Activated CD4-positive, CD25-positive, alpha-beta regulatory T cell treated with anti-CD3 and anti-CD28 coated beads, Interleukin-2, amount 50 U/mL, for 24 hours (primary cell): ENCODE measurements at regions not wholly inside any gene's neighbourhood (a gene's known extent, or its start where the extent isn't known, plus 50 kb on each side); places are given as distances from the start of the nearest gene placed in this dataset.
"Not testable (repeated sequence)": the region's sequence is repeated elsewhere in the genome, so short reads cannot be mapped to it uniquely, and the experiment has no call there.

Experiments used
- ATAC-seq, 2 donors: fragments of 150-1000 bp; cut with Tn5 transposase; one replicate each; pipeline ENCODE4 v1.10.0; 2021; ENCODE audit warnings: mild to moderate bottlenecking in 1 of 2, moderate library complexity in 1 of 2

DNA sequence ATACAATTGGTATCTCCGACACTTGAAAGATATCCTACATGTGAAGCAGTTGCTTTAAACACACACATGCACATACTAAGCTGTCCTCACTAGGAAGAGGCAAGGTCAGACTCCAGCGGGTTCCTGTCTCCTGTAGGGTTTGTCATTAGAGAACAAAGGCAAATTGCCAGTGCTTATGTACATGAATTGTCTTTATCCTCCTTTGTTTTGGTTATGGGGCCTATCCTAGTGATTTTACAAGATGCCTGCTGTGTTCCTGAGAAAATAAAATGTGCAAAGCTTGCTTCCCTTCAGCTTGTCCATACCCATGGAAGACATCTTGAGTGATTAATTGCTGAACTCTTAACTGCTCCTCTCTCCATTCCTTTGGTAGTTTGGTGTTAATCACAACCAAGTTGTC lies 86.7 kb upstream of the SLC39A10 start:
- ATAC-seq, result no peak

DNA sequence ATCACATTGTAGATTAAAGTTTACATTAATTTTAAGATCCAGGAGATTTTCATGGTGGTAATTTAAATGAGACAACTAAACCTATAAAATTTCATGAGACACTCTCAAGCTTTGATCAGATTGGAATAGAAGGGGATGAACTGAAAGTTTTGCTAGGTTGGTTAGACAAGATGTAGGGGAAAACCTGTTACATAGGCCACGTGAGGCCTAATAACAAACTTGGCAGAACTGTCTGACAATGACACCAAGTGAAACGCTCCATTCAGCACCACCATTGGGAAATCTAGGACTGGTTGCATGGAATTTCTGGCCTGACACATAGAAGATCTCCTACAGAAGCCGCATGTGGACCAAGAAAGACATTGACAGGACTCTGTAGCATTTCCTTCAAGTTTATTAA lies 87.8 kb upstream of the SLC39A10 start:
- ATAC-seq, result no peak

DNA sequence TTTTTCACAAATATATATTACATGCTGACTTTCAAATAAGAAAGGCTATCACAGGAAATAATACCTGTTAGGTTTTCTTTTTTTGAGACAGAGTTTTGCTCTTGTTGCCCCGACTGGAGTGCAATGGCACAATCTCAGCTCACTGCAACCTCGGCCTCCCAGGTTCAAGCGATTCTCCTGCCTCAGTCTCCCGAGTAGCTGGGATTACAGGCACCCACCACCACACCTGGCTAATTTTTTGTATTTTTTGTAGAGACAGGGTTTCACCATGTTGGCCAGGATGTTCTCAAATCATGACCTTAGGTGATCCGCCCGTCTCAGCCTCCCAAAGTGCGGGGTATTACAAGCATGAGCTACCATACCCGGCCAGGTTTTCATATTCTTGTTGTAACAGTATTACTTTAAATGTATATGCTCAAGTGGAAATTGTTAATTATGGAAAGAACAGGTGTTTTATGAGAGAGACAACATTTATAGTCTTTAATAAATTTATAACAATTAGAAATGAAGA lies 92.3 kb upstream of the SLC39A10 start:
- ATAC-seq, result not testable (repeated sequence)

DNA sequence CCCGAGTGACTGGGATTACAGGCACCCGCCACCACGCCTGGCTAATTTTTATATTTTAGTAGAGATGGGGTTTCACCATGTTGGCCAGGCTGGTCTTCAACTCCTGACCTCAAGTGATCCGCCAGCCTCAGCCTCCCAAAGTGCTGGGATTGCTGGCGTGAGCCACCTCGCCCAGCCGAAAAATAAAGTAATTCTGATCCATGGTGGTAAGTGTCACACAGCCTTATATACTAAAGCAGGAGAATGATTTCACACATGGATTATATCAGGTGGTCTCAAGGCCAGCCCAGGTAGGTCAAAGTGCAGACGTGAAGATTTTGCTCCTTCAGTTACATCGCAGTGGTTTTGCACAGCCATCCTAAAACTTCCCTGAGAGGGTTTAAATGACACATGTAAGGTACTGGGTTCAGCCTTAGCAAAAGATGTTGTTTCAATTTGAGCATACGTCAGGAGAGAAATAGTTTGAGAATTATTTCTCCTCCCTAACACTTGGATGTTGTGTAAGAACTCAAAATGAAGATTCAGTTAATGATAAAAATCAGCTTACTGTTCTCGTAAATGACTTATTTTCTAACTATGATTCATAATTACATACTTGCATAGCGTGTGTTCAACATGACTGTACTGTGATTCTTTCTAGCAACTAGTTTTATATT lies 93.0 kb upstream of the SLC39A10 start:
- peak; percentile 69 to 72 for ATAC-seq

DNA sequence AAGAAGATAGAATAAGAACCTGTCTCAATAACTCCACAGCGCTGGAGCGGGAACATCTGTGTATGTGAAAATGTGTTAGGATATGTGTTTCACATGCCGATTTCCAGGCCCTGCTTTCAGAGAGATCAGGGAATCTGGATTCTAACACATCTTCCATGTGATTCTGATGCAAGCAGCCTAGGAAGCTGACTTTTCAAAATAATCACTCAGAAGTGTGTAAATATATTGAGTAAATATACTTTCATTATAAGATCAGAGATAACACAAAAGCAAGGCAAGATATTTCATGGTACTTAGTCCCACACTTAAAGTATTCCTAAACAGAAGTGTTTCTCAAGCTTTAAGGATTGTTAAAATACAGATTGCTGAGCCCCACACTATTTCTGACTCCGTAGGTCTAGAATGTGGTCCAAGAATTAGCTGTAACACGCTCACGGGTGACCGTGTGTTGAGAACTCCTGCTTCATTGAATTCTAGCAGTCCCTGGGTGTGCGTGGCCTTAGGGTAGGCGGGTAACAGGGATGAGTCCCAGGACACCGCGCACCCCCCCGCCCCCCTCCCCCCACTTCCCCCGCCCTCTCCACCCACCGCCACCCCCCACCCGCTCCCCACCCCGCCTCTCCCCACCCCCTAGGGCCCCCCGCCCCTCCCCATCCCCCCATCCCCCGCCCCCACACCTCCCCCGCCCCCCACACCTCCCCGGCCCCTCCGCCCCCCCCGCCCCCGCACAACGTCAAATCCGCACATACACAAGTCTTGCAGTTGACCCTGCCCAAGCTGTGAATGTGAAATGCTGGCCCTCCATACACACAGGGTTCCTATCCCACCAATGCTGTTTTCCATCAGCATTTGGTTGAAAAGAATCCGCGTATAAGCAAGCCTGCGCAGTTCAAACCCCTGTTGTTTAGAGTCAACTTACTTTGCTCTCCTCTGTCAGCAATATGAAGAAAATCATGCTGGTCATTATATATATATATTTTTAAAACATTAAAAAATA lies 94.2 kb upstream of the SLC39A10 start:
- ATAC-seq, result no peak

DNA sequence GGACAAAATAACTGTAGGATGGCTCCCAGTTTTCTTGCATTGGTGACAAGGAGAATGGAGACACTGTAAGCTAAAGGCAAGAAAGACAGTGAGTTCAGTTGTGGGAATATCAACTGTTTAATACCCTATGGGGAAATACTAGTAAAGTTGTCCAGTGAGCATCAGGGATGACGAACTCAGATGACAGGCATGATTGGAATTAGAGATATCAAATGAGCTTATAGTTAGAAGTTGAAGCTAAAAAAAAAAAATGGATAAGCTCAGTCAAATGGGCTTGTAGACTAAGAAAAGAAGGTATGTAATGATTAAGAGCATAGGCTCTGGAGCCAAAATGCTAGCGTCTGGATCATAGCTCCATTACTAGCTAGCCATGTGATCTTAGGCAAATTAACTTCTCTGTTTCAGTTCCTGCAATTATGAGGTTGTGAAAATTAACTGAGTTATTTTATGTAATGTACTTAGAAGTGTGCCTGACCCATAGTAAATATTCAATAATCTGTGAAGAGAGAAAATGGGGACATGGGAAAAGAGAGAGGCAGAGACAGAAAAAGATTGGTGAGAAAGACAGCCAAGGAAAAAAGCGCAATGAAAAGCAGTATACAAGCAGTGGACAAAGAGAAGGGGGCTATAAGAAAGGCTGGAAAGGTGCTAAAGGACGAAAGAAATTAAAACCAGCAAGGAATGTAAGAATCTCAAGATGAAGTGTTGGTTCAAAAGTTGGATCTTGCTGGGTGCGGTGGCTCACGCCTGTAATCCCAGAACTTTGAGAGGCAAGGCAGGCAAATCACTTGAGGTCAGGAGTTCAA lies 95.7 kb upstream of the SLC39A10 start:
- no peak for ATAC-seq

DNA sequence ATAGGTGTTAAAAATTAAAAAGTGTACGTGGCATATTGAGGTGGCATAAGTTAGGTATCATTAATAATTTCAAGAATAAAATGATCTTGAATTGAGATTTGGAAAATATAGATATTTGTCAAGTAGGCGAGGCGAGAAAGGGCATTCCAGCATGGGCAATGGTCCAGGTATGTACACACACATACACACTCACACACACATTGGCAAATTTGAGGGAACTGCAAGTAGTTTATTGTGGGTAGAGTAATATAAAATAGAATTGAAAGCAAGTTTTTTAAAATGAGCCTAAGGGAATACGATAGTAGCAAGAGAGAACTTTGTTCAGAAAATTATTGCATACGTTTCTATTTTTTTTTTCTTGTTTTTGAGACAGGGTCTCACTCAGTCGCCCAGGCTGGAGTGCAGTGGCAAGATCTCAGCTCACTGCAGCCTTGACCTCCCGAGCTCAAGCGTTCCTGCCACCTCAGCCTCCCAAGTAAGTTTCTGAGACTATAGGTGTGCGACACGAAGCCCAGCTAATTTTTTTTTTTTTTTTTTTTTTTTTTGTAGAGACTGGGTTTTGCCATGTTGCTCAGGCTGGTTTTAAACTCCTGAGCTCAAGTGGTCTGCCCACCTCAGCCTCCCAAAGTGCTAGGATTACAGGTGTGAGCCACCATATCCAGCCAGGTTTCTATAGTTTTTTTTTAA lies 96.7 kb upstream of the SLC39A10 start:
- ATAC-seq, result no peak

DNA sequence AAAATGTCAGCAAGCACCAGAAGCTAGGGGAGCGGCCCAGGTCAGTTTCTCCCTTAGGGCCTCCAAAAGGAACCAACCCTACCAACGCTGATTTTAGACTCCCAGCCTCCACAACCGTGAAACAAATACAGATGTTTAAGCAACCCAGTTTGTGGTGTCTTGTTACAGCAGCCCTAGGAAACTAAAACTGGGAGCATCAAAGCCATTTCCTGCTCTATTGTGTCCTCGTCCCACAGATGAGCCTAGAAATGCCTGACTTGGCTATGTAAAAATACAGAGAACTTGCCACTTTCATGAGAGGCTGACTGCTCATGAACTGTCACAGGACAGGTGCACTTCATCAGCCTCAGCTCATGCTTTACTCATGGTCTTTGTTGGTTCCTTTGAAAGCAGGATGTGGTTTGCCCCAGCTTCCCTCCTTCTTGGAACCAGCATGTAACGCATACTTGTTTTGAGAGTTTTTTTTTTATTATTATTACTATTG lies 97.6 kb upstream of the SLC39A10 start:
- ATAC-seq, result peak; percentile 80 to 81

DNA sequence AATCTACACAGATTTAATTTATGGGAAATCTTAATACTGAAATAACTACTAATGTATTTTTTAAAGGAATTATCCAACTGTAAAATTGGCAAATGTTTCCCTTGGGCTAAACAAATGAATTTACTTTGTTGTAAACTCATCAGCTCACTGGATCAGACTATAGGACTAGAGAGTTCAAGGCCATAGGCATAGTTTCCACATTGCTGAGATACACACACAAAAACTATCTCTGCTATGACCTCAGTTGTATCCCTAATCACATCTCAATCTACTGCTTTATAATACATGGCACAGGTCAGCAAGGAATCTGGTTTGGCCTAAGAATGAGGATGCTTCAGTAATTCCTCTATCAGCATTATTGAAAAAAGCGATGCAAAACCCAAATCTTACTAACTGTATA lies 101.1 kb upstream of the SLC39A10 start:
- no peak for ATAC-seq

DNA sequence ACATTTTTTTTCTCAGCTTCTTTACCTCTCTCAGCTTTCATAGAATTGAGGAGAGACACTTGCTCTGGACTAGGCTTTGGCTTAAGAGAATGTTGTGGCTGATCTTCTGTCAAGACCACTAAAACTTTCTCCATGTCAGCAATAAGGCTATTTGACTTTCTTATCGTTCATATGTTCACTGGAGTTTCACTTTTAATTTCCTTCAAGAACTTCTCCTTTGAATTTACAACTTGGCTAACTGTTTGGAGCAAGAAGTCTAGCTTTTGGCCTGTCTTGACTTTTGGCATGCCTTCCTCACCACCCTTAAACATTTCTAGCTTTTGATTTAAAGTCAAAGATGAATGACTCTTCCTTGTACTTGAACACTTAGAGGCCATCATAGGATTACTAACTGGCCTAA lies 104.4 kb upstream of the SLC39A10 start:
- ATAC-seq, result no peak

DNA sequence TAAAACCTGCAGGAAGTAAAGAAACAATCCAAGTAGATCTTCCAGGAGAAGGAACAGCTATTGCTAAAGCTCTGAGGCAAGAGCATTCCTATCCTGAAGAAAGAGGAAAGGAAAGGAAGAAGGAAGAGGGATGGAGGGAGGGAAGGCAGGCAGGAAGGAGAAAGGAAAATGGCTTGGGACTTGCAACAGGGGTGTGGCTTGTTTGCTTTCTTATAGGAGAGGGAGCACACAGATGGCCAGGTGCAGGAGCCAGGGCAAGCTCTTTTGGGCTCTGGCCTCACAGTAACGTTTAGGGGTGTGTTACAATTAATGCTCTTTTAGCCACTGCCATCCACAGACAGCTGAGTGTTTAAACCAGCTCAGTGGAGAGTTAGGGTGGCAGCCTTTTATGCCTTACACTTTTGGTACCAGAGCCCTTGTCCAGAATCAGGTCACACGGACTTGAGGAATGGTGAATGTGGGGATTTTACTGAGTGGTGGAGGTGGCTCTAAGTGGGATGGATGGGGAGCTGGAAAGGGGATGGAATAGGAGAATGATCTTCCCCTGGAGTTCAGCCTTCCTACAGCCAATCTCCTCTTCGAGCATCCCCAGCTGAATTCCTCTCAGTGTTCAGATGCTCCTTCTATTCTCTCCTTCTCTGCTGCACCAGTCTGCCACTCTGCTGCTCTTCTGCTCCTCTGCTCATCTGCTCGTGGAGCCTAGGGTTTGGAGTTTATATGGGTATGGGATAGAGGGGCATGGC lies 108.7 kb upstream of the SLC39A10 start:
- ATAC-seq, result no peak

DNA sequence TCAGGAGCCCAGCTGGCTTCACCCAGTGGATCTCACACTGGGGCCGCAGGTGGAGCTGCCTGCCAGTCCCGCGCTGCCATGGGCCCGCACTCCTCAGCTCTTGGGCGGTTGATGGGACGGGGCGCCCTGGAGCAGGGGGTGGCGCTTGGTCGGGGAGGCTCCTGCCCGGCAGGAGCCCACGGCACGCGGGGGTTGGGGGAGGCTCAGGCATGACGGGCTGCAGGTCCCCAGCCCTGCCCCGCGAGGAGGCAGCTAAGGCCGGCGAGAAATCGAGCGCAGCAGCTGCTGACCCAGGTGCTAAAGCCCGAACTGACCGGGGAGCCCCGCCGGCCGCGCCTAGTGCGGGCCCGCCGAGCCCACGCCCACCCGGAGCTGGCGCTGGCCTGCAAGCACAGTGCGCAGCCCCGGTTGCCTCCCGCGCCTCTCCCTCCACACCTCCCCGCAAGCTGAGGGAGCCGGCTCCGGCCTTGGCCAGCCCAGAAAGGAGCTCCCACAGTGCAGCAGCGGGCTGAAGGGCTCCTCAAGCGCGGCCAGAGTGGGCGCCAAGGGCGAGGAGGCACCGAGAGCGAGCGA lies 109.7 kb upstream of the SLC39A10 start:
- ATAC-seq, result not testable (repeated sequence)

DNA sequence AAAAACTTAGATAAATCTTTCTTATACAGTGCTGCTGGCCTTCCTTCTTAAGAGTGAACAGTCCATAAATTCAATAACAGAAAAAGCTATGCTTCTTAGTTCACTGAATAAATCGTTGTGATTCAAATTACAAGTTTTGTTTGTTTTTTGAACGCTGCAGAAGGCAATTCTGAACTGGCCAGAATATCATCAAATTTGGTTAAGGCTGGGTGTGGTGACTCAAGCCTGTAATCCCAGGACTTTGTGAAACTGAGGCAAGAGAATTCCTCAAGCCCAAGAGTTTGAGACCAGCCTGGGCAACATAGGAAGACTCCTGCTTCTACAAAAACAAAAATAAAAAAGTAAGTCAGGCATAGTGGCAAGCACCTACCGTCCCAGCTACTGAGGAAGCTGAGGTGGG lies 111.2 kb upstream of the SLC39A10 start:
- ATAC-seq, result no peak

DNA sequence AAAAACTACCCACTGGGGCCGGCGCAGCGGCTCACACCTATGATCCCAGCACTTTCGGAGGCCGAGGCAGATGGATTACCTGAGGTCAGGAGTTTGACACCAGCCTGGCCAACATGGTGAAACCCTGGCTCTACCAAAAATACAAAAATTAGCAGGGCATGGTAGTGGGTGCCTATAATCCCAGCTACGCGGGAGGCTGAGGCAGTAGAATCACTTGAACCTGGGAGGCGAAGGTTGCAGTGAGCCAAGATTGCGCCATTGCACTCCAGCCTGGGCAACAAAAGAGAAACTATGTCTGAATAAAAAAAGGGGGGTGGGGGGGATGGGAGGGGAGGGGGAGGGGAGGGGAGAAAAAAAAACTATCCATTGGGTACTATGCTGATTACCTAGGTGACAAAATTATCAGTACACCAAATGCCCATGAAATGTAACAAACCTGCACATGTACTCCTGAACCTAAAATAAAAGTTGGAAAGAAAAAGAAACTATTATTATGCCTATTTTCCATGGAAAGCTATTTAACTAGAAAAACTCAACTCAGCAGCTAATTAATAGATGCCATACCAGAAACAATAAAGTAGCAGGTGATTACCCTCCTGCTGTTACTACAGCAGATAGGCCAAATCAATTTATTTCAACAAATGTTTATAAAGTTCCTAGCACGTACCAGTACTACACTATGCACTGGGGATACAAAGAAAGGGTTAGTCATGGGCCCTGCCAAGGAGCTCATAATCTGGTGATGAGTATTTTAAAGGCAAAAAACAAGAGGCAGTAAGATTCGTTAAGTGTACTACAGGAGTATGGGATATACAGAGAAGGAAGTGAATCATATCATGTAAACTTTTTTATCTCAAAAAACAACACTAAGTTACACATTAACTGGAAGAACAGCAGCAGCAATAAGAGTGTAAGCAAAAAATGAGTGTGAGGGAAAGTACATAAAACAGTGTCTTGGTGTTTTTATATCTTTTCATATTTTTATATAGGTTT lies 112.8 kb upstream of the SLC39A10 start:
- peak; percentile 99 to 100 for ATAC-seq

DNA sequence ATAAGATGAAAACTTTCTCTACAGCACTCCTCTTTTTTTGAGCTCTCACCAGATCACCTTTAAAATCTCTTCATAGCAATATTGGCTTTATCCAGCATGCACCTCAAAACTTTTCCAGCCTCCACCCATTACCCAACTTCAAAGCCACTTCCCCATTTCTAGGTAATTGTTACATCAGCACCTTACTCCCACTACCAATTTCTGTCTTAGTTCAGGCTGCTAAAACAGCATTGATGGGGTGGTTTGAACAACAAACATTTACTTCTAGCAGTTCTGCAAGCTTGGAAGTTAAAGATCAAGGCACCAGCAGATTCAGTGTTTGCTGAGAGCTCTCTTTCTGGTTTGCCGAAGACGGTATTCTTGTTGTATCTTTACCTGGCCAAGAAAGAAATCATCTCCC lies 114.0 kb upstream of the SLC39A10 start:
- ATAC-seq, result no peak

DNA sequence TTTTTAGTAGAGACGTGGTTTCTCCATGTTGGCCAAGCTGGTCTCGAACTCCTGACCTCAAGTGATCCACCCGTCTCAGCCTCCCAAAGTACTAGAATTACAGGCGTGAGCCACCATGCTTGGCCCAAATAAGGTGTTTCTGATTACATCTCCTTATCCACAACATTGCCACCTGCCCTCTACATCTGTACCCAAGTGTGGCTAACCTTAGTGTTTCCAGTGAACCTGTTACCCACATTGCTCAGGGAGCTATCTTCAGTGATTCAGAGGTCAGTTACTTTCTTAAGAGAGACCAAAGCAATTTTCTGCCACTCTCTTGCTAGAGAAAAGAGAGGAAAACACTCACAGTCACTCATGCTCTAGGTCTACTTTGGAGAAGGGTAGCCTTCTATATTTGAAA lies 115.0 kb upstream of the SLC39A10 start:
- no peak for ATAC-seq

DNA sequence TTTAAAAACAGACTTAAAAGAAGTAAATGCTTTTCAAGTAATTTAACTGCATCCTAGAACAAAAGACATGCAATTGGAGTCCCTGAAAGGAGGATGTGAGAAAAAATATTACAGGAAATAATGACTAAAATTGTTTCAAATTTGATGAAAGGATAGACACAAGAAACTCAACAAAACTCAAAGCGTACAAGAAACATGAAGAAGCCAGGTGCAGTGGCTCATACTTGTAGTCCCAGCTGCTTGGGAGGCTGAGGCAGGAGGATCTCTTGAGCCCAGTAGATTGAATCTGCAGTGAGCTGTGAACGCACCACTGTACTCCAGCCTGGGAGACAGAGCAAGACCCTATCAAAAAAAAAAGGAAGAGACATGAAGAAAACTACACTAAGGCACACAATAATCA lies 118.1 kb upstream of the SLC39A10 start:
- no peak for ATAC-seq

DNA sequence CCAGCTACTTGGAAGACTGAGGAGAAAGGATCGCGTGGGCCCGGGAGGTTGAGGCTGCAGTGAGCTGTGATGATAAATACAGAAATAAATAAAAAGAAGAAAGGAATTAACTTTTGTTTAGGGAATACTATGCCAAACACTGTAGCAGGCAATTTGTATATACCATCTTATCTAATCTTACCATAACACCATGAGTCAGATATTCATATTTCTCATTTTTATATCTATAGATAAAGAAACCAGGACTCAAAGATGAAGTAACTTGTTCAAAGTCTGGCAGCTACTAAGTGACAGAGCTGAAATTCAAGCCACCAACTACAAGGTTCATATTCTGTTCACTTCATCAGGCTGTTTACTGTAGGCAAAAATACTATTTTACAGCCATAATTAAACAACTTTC lies 119.2 kb upstream of the SLC39A10 start:
- ATAC-seq, result no peak

DNA sequence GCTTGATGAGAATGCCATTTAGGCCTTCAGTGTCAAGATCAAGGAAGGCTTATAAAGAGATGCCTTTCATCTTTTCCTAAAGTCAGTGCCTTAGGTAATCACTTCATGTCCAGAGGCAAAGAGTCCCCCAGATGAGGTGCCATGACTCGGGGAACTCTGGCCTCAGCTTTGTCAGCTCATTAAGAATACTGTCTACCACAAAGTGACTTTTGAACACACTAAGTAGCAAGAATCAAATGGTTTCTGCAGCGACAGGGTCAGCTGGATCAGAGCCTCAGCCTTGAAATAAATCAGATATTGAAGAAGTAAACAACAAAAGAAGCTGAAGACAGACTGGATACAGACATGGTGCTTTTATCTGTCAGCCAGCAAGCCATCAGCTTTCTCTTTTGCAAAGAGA lies 120.1 kb upstream of the SLC39A10 start:
- no peak for ATAC-seq
